Psoas muscle (tissue), 7 donors: ENCODE measurements at regions not wholly inside any gene's neighbourhood (a gene's known extent, or its start where the extent isn't known, plus 50 kb on each side); places are given as distances from the start of the nearest gene placed in this dataset.

Experiments
- ATAC-seq, 4 donors: fragments of 200-7000 bp; cut with Tn5 transposase; one replicate each; pipeline ENCODE4 v1.9.1; 2020; ENCODE audit warnings: moderate library complexity in 3 of 4, mild to moderate bottlenecking in 2 of 4
- DNase-seq, 2 donors: peaks; one replicate each; pipeline ENCODE4 v3.0.0-alpha.2; 2020
- H3K27ac ChIP-seq: fragments of 200-600 bp; one replicate; pipeline ENCODE4 v1.8.0; 2022
- H3K27me3 ChIP-seq, 3 donors: fragments of 200-600 bp in 1 of 3; one replicate each; pipeline versions ENCODE4 v1.6.1 to v1.8.0; 2013 to 2022; ENCODE audit warnings: low read length in 2 of 3, mild to moderate bottlenecking in 2 of 3, moderate library complexity in 1 of 3; ENCODE audit not compliant: insufficient read depth in 3 of 3
- H3K36me3 ChIP-seq, 2 donors: fragments of 200-600 bp in 1 of 2; one replicate each; pipeline versions ENCODE4 v1.6.1 to v1.8.0; 2013 to 2022; ENCODE audit warnings: low read depth in 1 of 2, mild to moderate bottlenecking in 1 of 2, moderate library complexity in 1 of 2; ENCODE audit not compliant: insufficient read depth in 1 of 2
- H3K4me1 ChIP-seq: fragments of 200-600 bp; one replicate; pipeline ENCODE4 v1.8.0; 2022
- H3K4me3 ChIP-seq: fragments of 200-600 bp; one replicate; pipeline ENCODE4 v1.8.0; 2022; ENCODE audit warnings: mild to moderate bottlenecking
- H3K9me3 ChIP-seq: fragments of 200-600 bp; one replicate; pipeline ENCODE4 v1.8.0; 2022
- CTCF ChIP-seq: fragments of 200-600 bp; IDR thresholded peaks from one replicate; pipeline ENCODE4 v1.8.0; 2022; ENCODE audit warnings: antibody characterized with exemption
- WGBS, 3 donors: extraction: QIAGEN DNeasy Blood & Tissue Kit; methylation state at CpG; one replicate each; pipeline versions ENCODE4 v1.1.6 to v1.1.7; 2013; 5-methylcytosine and 5-hydroxymethylcytosine counted together
- intact Hi-C, 2 donors: fragments of 100-400 bp; cut with DNase I; formaldehyde crosslinking; loops; one replicate each; pipeline versions ENCODE4 v1.11.0 to v1.14.2; 2022
- donor health status: healthy with polysubstance abuse.
- donor health status: DM: no; HTN: no; CAD: no; lungs with moderate emphysema.
- donor health status: Bipolar disorder and iron deficiency.
- donor health status: healthy.
- donor health status: DM: yes; HTN: yes; CAD: no.
- donor health status: DM: no; HTN: no; CAD: no.
- donor health status: DM: yes; HTN: yes; CAD: no.

DNA sequence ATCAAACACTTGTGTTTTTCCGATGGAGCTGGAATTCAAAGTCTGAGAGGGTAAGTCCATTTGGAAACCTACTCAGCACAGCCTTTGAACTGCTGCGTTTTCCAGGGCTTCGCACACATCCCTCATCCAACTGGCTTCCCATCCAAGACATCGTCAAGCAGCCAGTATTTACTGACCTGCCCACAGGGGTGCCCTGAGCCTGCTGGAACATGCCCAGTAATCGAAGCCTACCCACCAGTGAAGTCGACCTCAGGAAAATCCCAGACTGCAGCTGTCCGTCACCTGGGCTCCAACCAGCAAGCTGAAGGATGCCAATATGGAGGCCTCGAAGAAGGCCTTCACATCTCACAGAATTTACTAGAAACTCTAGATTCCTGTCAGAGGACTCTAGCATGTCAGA lies 261.6 kb downstream of the PLPP3 start:
- WGBS, 3 donors, result 72 to 89% (median 74%) methylated on average over 8 of the region's 8 CpGs
- TF ChIP-seq CTCF, result no peak
- ATAC-seq, result no peak

GRCh38 chr1:56315293-56315942 lies 263.9 kb downstream of the PLPP3 start:
- intact Hi-C loops, result no loop called here
- Histone ChIP-seq H3K9me3 (peaks cover 9% of the 10 kb centered on the region), H3K27ac (no peak overlapping the region), H3K27me3 (no peaks in the 10 kb centered on the region), H3K4me1 (no peaks in the 10 kb centered on the region), H3K4me3 (no peak overlapping the region), H3K36me3 (peaks cover 2 to 4% of the 10 kb centered on the region in 2 donors)
- no peak for TF ChIP-seq CTCF
- 99 to 100% (median 99%) methylated on average over 3 of the region's 3 CpGs for WGBS, 3 donors
- ATAC-seq, result no peak
- no peak for DNase-seq

More for the DNA sequence above, 261.6 kb downstream of the PLPP3 start:
- Histone ChIP-seq H3K4me1 (peaks cover 11% of the 10 kb centered on the region), H3K27ac (no peak overlapping the region), H3K9me3 (peaks cover 9% of the 10 kb centered on the region), H3K4me3 (no peak overlapping the region), H3K27me3 (no peaks in the 10 kb centered on the region), H3K36me3 (peaks cover 2 to 4% of the 10 kb centered on the region in 2 donors)
- DNase-seq, result no peak
- intact Hi-C loops, result no loop called here

- Histone ChIP-seq H3K4me1 (no peaks in the 10 kb centered on the region), H3K27me3 (no peaks in the 10 kb centered on the region), H3K27ac (no peak overlapping the region), H3K9me3 (peaks cover 9% of the 10 kb centered on the region), H3K4me3 (no peak overlapping the region), H3K36me3 (peaks cover 2 to 4% of the 10 kb centered on the region in 2 donors)
- 97 to 100% (median 98%) methylated on average over 2 of the region's 2 CpGs for WGBS, 3 donors
- intact Hi-C loops, result no loop called here
- TF ChIP-seq CTCF, result no peak
- no peak for DNase-seq
- no peak for ATAC-seq
These were observed 265.8 kb downstream of the PLPP3 start for GRCh38 chr1:56313560-56313959.

- DNase-seq, result no peak
- Histone ChIP-seq H3K27ac (no peak overlapping the region), H3K36me3 (peaks cover 0 to 2% of the 10 kb centered on the region in 2 donors), H3K9me3 (peaks cover 9% of the 10 kb centered on the region), H3K27me3 (no peaks in the 10 kb centered on the region), H3K4me3 (no peak overlapping the region), H3K4me1 (no peaks in the 10 kb centered on the region)
- intact Hi-C loops, result no loop called here
- no peak for TF ChIP-seq CTCF
- 76 to 96% (median 76%) methylated on average over 2 of the region's 2 CpGs for WGBS, 3 donors
- no peak for ATAC-seq
These were observed 267.6 kb downstream of the PLPP3 start for GRCh38 chr1:56311766-56312165.

DNA sequence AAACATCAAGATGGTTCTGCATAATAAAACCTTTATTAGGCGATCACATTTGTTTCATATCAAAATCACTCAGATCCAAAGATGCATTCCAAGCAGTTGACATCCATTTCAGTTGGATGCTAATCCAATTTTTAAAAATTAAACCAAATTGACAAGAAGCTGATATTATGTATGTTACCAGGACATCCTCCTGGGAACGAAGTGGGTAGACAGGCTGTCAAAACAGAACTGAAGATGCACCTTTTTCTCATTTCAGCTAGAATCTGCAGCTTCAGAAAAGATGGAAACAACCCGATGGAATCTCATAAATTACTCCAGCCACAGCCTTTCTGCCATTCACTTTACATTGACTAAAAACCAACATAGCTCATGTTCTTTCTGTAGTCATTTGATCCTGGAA lies 268.4 kb downstream of the PLPP3 start:
- H3K27ac ChIP-seq, result no peak overlapping the region
- intact Hi-C loops, result no loop called here
- ATAC-seq (no peak), DNase-seq (no peak)
- H3K9me3 ChIP-seq, result peaks cover 9% of the 10 kb centered on the region
- no peak overlapping the region for H3K4me3 ChIP-seq
- H3K36me3 ChIP-seq, result peaks cover 0 to 2% of the 10 kb centered on the region in 2 donors
- no peak for TF ChIP-seq CTCF
- H3K27me3 ChIP-seq, result no peaks in the 10 kb centered on the region
- WGBS, 3 donors, result 79 to 80% (median 79%) methylated on average over 3 of the region's 3 CpGs
- H3K4me1 ChIP-seq, result no peaks in the 10 kb centered on the region
